NT2/D1 (cell line): ENCODE measurements at regions not wholly inside any gene's neighbourhood (a gene's known extent, or its start where the extent isn't known, plus 50 kb on each side); places are given as distances from the start of the nearest gene placed in this dataset.

Experiments used
- SUZ12 ChIP-seq: IDR thresholded peaks from 2 replicates; pipeline ENCODE4 v1.6.1; 2011; ENCODE audit not compliant: insufficient read length, insufficient read depth; ENCODE audit errors: extremely low read depth
- YY1 ChIP-seq: IDR thresholded peaks from 2 replicates; pipeline ENCODE4 v1.6.1; 2011; ENCODE audit not compliant: insufficient read length, insufficient read depth
- ZNF274 ChIP-seq: IDR thresholded peaks from 2 replicates; pipeline ENCODE4 v1.6.1; 2011; ENCODE audit warnings: mild to moderate bottlenecking, low read depth, low read length

- TF ChIP-seq YY1 (no peak), SUZ12 (no peak), ZNF274 (no peak)
Measured at GRCh38 chr6:15876406-15876805, 213.6 kb upstream of the DTNBP1 start.
